22Rv1 (cell line): ENCODE measurements at regions not wholly inside any gene's neighbourhood (a gene's known extent, or its start where the extent isn't known, plus 50 kb on each side); places are given as distances from the start of the nearest gene placed in this dataset.

Experiments used
- CTCF ChIP-seq: fragments of 450-650 bp; IDR thresholded peaks from 2 replicates; pipeline ENCODE4 v1.5.1; 2017; ENCODE audit warnings: mild to moderate bottlenecking
- ZFX ChIP-seq: fragments of 450-650 bp; IDR thresholded peaks from 2 replicates; pipeline ENCODE4 v1.6.1; 2017; ENCODE audit warnings: antibody characterized with exemption, borderline replicate concordance

GRCh38 chr6:33927616-33928015 lies 123.8 kb upstream of the MLN start:
- TF ChIP-seq CTCF (no peak), ZFX (no peak)
